Left kidney (tissue), 1 donor: ENCODE measurements at regions not wholly inside any gene's neighbourhood (a gene's known extent, or its start where the extent isn't known, plus 50 kb on each side); places are given as distances from the start of the nearest gene placed in this dataset.
"Not testable (repeated sequence)": the region's sequence is repeated elsewhere in the genome, so short reads cannot be mapped to it uniquely, and the experiment has no call there.

Source experiments
- DNase-seq: peaks from one replicate; pipeline ENCODE4 v3.0.0-alpha.2; 2013

GRCh38 chr11:45407226-45407625 lies 121.1 kb upstream of the SYT13 start:
- no peak for DNase-seq

DNA sequence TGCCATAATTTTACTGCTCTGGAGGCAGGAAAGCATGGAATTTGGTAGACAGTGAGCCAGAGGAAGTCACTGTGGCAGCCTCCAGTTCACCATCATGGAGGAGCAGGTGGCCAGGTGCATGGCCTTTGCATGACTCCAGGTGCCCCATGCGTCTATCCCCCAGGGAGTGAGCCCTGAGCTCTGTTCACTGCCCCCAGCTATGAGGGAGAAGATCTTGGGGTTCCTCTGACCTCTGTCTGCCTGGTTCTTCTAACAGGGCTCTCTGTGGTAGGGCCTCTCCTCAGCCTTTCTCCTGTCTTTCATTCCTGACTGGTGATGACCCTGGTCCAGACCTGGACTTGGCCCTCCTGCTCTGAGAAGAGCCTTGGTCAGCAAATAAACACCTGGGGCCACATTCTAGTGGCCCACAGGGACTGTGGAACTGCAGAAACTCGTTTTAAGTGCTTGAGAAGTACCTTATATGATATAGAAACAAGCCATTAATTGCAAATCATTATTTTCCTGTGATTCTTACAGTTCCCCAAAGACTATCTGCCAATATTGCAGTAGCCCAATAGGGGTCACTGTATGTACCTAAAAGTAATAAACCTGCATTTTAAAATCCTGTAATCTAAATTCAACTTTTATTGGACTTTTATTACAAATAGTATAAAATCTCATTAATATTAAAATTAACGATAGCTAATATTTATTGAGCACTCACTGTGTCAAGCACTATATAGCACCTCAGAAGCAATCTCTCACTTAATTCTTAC lies 120.0 kb upstream of the SYT13 start:
- DNase-seq = no peak

DNA sequence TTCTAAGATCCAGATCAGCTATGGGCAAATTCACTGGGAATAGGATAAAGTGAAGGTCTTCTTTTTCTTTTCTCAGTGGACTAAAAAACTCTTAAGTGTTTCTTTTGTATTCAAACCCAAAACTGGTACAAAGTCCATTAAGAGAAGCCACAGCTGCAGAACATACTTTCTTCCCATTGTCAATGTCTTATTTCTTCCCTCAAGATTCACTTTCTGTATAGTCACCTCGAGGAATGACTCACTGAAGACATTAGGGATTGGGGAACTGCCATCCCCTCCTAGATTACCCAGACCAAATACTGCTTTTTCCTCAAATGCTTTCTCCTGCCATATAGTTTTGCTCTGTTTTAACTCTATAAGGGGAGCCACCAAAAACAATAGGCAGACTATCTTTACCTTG lies 117.4 kb upstream of the SYT13 start:
- DNase-seq = not testable (repeated sequence)

GRCh38 chr11:45402049-45402630 lies 116.0 kb upstream of the SYT13 start:
- no peak for DNase-seq

GRCh38 chr11:45400591-45400990 lies 114.5 kb upstream of the SYT13 start:
- DNase-seq = no peak

DNA sequence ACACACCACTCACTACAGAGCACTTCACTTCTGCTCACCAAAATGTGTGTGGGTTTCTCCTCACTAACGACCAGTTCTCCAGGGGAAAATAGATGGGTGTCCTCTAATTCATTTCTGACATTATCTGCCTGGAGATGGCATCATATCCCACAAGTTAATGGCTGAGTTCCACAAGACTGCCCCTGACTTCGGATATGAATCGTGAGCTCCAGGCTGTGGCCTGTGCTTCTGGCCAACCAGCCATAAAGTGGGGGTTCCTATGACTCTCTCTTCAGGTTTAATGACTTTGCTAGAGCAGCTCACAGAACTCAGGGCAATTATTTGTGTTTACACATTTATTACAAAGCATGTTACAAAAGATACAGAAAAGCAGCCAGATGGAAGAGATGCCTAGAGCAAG lies 113.0 kb upstream of the SYT13 start:
- no peak for DNase-seq

- no peak for DNase-seq
Measured at GRCh38 chr11:45398325-45398724, 112.2 kb upstream of the SYT13 start.

DNA sequence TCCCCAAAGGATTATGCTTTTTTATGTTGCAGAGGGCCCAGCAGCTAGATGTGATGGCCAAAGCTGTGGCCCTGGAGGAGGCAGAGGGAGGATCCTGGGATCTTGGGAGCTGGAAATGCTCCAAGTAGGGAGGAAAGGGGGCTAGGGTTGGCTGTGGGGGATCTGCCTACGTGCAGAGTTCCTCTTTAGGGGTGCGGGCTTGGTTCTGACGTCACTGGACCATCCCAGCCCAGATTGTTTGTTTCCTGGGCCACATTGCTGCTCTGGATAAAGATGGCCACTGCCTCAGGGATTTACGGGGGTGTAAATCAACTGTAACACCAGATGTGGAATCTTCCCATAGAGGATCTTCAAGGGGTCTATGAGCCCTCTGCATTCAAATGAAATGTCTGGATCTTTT lies 110.3 kb upstream of the SYT13 start:
- DNase-seq = no peak

GRCh38 chr11:45395947-45396346 lies 109.8 kb upstream of the SYT13 start:
- DNase-seq = no peak

DNA sequence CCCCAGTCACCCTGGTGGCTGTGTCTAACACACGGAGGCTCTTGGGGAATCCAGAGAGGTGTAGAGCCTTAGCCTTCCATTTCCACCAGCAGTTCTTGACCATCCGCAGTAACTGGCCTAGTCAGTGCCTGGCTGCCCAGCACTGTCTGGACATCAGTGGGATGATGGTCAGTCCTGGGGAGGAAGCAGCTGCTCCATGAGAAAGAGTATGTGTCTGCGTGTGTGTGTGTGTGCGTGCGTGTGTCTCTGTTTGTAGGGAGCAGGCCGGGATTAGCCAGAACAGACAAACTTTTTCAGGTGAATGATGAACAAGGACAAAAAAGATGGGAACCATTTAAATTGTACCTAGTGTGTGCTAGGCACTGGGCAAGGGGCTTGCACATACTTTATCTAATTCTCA lies 109.3 kb upstream of the SYT13 start:
- no peak for DNase-seq

GRCh38 chr11:45394294-45395085 lies 108.3 kb upstream of the SYT13 start:
- no peak for DNase-seq

DNA sequence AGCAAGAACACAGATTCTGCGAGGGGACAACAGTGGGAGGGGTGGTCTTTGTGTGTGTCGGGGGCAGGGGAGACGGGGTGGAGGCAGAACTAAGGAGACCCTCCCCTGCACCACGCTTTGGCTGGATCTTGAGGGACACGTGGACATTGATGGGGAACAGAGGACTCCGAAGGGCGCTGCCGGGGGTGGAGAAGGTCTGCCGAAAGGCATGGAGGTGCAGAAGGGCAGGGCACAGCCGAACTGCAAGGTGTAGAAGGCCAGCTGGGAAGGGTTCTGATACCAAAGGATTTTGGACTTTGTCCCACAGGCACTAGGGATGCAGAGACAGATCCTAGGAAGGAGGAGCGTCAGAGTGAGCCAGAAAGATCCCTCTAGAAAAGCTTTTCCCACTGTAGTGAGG lies 107.7 kb upstream of the SYT13 start:
- DNase-seq = no peak

DNA sequence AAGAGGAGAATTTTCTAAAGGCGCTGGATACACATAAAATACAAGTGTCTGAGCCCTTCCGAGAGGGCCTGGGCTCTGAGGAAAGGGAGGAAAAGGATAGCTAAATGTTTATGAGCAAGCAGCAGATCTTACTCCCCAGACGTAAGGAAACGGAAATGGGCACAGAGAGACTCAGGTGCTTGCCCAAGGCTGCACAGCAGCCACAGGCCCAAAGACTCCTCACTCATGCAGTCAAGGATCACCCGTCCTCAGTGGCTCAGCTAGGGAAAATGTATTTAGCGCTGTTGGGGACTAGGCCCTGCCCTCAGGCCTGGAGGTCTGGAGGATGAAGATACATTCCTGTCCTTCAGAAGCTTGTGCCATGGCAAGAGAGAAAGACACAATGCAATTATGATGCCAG lies 107.2 kb upstream of the SYT13 start:
- DNase-seq = no peak

DNA sequence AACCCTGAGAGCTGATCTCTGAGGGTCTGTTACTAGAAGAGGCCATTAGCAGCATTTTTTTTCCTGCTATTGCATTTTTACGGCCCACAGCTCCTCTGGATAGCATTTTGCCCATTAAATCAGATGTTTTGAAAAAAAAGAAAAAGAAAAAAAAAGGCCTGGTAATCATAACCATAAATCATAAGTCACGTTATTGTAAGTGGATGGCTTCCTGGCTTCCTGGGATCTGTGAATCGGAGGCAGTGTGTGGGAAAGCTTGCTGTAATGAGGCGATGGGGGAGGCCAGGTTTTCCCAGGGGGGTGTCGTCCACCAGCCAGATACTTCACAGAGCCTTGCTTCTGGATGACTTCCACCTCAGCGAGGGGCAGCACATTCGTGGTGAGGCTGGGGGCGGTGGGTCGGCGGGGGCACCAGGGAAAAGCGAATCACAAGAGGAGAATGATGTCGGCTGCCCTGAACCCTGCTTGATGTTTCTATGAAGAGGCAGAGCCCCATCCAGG lies 106.5 kb upstream of the SYT13 start:
- no peak for DNase-seq

DNA sequence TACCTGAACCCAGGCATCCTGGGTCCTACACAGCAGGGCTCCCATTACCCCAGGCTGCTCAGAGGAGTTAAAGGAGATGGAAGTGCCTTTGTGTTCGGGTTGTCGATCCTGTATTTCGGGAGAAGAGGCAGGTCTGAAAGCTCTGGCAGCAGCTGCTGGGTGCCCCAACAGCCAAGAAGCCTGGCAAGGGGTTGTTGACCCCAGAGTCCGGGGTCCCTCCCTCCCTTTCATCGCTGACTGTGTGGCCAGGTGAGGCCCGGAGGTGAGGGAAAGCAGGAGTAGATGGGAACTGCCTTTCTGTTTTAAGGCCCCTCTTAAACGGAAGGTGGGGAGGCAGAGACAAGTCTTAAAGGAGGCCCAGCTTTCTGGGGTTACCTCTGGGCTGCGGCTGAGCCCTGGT lies 106.0 kb upstream of the SYT13 start:
- no peak for DNase-seq

DNA sequence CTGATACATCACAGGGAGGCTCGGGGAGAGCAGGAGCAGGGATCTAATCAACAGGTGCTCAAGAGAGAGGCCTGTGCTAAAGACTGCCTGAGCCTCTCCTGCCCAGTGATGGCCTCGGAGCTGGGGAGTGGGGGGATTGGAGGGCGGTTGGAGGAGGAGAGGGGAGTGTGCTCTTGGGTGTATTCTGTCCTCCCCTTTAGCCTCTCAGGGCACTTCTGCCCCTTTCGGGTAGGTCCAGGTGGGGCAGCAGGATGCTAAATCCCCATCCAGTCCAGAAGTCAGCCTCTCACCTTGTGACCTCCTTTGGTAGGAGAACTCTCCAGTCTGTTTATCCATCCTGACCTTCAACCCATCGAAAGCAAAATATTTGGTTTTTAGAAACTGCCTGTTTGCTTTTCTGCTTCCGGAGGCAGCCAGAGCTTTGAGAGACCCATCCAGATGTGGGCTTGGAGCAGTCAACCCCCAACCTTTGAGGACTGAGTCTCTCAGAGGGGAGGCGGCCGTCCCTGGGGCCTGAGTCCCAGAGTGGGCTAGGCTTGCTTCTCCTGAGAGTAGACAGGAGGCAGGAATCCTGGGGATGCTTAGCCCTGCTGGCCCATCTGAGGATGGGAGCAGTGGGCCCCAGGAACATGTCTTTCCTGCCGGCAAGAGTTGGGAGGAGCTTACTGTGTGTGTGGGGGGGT lies 105.2 kb upstream of the SYT13 start:
- no peak for DNase-seq

- no peak for DNase-seq
Measured at GRCh38 chr11:45390407-45390806, 104.3 kb upstream of the SYT13 start.

GRCh38 chr11:45388472-45388871 lies 102.3 kb upstream of the SYT13 start:
- DNase-seq = no peak

GRCh38 chr11:45387885-45388284 lies 101.7 kb upstream of the SYT13 start:
- not testable (repeated sequence) for DNase-seq

DNA sequence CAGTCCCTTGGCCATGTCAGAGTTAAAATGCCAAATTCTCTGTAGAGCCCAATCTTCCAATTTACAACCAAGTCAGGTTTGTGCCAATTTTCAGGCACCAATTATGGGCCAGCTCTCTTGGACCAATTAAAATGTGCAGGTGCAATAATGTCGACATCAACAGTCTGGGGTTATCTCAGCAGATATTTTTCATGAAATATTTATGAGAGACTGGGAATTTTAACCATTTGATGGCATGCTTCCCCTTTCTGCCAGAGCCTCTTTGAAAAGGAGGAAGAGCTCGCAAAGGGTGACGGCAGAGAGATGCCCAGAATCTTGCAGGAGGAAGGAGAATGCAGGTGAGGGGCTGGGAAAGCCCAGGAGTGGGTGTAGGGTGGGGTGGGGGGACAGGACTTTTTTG lies 100.8 kb upstream of the SYT13 start:
- no peak for DNase-seq

DNA sequence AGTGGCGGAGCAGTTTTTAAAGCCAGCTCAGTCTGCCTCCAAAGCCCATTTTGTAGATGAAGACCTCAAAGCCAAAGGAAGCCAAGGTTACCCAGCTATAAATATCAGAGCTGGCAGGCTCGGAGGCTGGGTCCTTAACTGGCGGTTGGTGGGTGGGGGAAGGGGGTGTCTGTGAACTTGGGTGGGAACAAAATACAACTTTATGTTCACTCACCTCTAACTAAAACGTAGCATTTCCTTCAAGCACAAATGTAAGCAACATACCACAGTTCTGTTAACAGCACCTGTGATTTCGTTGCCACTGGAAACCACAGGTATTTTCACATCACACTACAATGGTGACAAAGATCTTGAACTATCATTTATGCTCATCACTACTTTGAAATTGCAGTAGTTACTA lies 99.7 kb upstream of the SYT13 start:
- no peak for DNase-seq

- no peak for DNase-seq
Measured at GRCh38 chr11:45385423-45385822, 99.3 kb upstream of the SYT13 start.
